Trophoblast cell (in vitro differentiated cells and primary cell): ENCODE measurements at regions not wholly inside any gene's neighbourhood (a gene's known extent, or its start where the extent isn't known, plus 50 kb on each side); places are given as distances from the start of the nearest gene placed in this dataset.

ENCODE experiments used
- DNase-seq, 2 donors: peaks; one replicate each; pipeline ENCODE4 v3.0.0-alpha.2; 2016
- H2AFZ ChIP-seq: 2 replicates; pipeline ENCODE4 v1.6.1; 2013; ENCODE audit warnings: low read length, moderate library complexity, mild to moderate bottlenecking; ENCODE audit not compliant: insufficient read depth, poor library complexity
- H2AK5ac ChIP-seq: 2 replicates; pipeline ENCODE4 v1.6.1; 2013; ENCODE audit warnings: mild to moderate bottlenecking, low read length
- H2BK120ac ChIP-seq: 2 replicates; pipeline ENCODE4 v1.6.1; 2013; ENCODE audit warnings: low read length, mild to moderate bottlenecking, moderate library complexity; ENCODE audit not compliant: insufficient read depth, poor library complexity
- H2BK12ac ChIP-seq: 2 replicates; pipeline ENCODE4 v1.6.1; 2013; ENCODE audit warnings: mild to moderate bottlenecking, low read length, moderate library complexity
- H2BK5ac ChIP-seq: 2 replicates; pipeline ENCODE4 v1.6.1; 2013; ENCODE audit warnings: low read length, low read depth, moderate library complexity, mild to moderate bottlenecking; ENCODE audit not compliant: poor library complexity
- H3K14ac ChIP-seq: 2 replicates; pipeline ENCODE4 v1.6.1; 2013; ENCODE audit warnings: mild to moderate bottlenecking, low read length
- H3K18ac ChIP-seq: 2 replicates; pipeline ENCODE4 v1.6.1; 2013; ENCODE audit warnings: mild to moderate bottlenecking, low read length
- H3K23ac ChIP-seq: 2 replicates; pipeline ENCODE4 v1.6.1; 2013; ENCODE audit warnings: low read length
- H3K27ac ChIP-seq: 2 replicates; pipeline ENCODE4 v1.5.1; 2013; ENCODE audit warnings: low read depth, mild to moderate bottlenecking, inconsistent platforms, low read length, moderate library complexity
- H3K27me3 ChIP-seq: 2 replicates; pipeline ENCODE4 v1.6.1; 2013; ENCODE audit warnings: inconsistent platforms, mild to moderate bottlenecking, low read length, moderate library complexity; ENCODE audit not compliant: insufficient read depth
- H3K36me3 ChIP-seq, 2 experiments: 1 replicate in 1 of 2; 2 replicates in 1 of 2; pipeline ENCODE4 v1.6.1; 2013; ENCODE audit warnings: low read length in 2 of 2, mild to moderate bottlenecking in 2 of 2, moderate library complexity in 1 of 2; ENCODE audit not compliant: insufficient read depth in 2 of 2, control insufficient read depth in 1 of 2
- H3K4ac ChIP-seq: 2 replicates; pipeline ENCODE4 v1.6.1; 2013; ENCODE audit warnings: low read depth, mild to moderate bottlenecking, low read length, moderate library complexity
- H3K4me1 ChIP-seq, 2 experiments: 1 replicate in 1 of 2; 2 replicates in 1 of 2; pipeline ENCODE4 v1.6.1; 2013; ENCODE audit warnings: low read length in 2 of 2, mild to moderate bottlenecking in 2 of 2, moderate library complexity in 1 of 2; ENCODE audit not compliant: insufficient read depth in 2 of 2, control insufficient read depth in 1 of 2
- H3K4me2 ChIP-seq: 2 replicates; pipeline ENCODE4 v1.6.1; 2013; ENCODE audit warnings: inconsistent platforms, mild to moderate bottlenecking, low read length, moderate library complexity
- H3K4me3 ChIP-seq: 2 replicates; pipeline ENCODE4 v1.5.1; 2013; ENCODE audit warnings: mild to moderate bottlenecking, low read depth, low read length, inconsistent platforms
- H3K79me1 ChIP-seq: one replicate; pipeline ENCODE4 v1.6.1; 2013; ENCODE audit warnings: low read length
- H3K79me2 ChIP-seq: 2 replicates; pipeline ENCODE4 v1.6.1; 2013; ENCODE audit warnings: low read length, mild to moderate bottlenecking; ENCODE audit not compliant: control insufficient read depth, insufficient read depth, poor library complexity
- H3K9ac ChIP-seq: 2 replicates; pipeline ENCODE4 v1.6.1; 2013; ENCODE audit warnings: mild to moderate bottlenecking, low read length
- H3K9me3 ChIP-seq: 2 replicates; pipeline ENCODE4 v1.6.1; 2013; ENCODE audit warnings: low read depth, mild to moderate bottlenecking, control low read depth, inconsistent platforms, low read length; ENCODE audit not compliant: insufficient read depth
- H4K12ac ChIP-seq: 2 replicates; pipeline ENCODE4 v1.6.1; 2013; ENCODE audit warnings: low read depth, mild to moderate bottlenecking, low read length, moderate library complexity
- H4K8ac ChIP-seq: 2 replicates; pipeline ENCODE4 v1.6.1; 2013; ENCODE audit warnings: low read depth, mild to moderate bottlenecking, low read length, moderate library complexity
- H4K91ac ChIP-seq: one replicate; pipeline ENCODE4 v1.6.1; 2013; ENCODE audit warnings: low read depth, mild to moderate bottlenecking, low read length, moderate library complexity
- WGBS: extraction: QIAGEN DNeasy Blood & Tissue Kit; methylation state at CpG from one replicate; pipeline ENCODE4 v1.1.7; 2013; ENCODE audit warnings: missing lambda C conversion rate; ENCODE audit not compliant: insufficient read length, insufficient coverage; ENCODE audit errors: extremely low coverage; 5-methylcytosine and 5-hydroxymethylcytosine counted together

DNA sequence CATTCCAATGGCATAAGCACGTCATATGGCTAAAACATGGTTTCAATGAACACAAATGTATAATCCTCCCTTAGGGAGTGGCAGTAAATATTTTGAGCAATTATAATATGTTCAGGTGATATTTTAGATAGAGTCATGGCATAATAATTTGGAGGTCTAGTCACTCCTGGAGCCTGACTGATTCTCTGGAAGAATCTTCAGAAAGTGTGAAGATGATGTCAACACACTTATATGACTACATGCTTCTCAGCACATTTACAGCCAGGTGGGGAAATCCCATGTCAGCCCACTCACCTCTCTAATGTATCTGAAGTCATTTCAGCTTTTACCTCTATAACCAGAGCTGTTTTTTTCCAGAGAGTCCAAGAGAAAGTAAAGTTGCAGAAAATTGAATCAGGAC is 474.8 kb downstream of the SHISA9 start:
- Histone ChIP-seq H4K12ac (no peak overlapping the region), H3K14ac (no peak overlapping the region), H3K27me3 (no peaks in the 10 kb centered on the region), H3K9me3 (no peaks in the 10 kb centered on the region), H2BK120ac (no peak overlapping the region), H3K9ac (no peak overlapping the region), H2BK12ac (no peak overlapping the region), H3K27ac (no peak overlapping the region), H4K91ac (no peak overlapping the region), H3K79me2 (no peaks in the 10 kb centered on the region), H3K36me3 (no peaks in the 10 kb centered on the region), H3K18ac (no peak overlapping the region), H2AFZ (no peak overlapping the region), H3K4me2 (no peak overlapping the region), H4K8ac (no peak overlapping the region), H3K23ac (no peak overlapping the region), H3K4me3 (no peak overlapping the region), H2BK5ac (no peak overlapping the region), H3K79me1 (no peaks in the 10 kb centered on the region), H3K4ac (no peak overlapping the region), H2AK5ac (no peak overlapping the region), H3K4me1 (no peaks in the 10 kb centered on the region)
- no CpG with 5 or more reads among the region's 1 CpG for WGBS
- no peak for DNase-seq

DNA sequence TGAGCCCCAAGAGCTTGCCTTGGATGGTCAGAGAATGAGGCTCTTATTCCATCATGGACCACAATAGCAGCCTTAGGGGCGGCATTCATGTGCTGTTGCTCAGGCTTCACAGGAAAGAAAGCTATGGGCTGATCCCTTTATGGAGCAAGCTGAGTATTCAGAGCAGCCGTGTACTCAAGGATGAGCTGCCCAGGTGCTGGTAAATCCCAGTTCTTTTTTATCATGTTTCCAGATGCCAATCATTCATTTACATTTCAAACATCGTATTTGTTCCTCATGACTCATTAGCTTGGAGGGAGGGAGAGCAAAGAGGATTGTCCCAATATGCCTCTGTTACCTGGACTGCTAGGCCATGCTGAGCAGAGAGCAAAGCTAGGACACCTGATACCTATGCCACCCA is 475.7 kb downstream of the SHISA9 start:
- Histone ChIP-seq H2AFZ (no peak overlapping the region), H4K12ac (no peak overlapping the region), H3K79me2 (no peaks in the 10 kb centered on the region), H2BK120ac (no peak overlapping the region), H3K4ac (no peak overlapping the region), H3K18ac (no peak overlapping the region), H3K27ac (no peak overlapping the region), H3K4me2 (no peak overlapping the region), H4K8ac (no peak overlapping the region), H3K36me3 (no peaks in the 10 kb centered on the region), H2BK5ac (no peak overlapping the region), H3K4me1 (no peaks in the 10 kb centered on the region), H3K23ac (no peak overlapping the region), H3K4me3 (no peak overlapping the region), H4K91ac (no peak overlapping the region), H3K14ac (no peak overlapping the region), H2BK12ac (no peak overlapping the region), H3K9ac (no peak overlapping the region), H3K9me3 (no peaks in the 10 kb centered on the region), H3K79me1 (no peaks in the 10 kb centered on the region), H3K27me3 (no peaks in the 10 kb centered on the region), H2AK5ac (no peak overlapping the region)
- WGBS: no CpG with 5 or more reads among the region's 3 CpGs
- no peak for DNase-seq

DNA sequence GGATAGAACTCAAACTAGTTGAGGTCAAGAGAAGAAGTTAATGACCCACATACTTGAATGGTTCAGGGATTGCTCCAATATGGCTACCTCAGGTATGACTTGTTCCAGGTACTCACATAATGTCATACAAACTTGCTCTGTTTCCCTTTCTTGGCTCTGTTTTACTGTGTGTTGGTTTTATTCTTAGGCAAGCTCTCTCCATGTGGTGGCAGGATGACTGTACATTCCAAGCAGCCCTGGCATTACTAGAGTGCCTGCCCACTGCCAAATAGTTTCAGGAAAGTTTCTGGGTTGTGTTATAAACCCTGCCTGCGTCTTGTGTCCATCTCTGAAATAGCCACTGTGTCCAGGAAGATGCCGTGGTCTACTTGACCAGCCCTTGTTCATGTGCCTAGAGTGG is 476.8 kb downstream of the SHISA9 start:
- no peak overlapping the region for H4K12ac ChIP-seq
- no peaks in the 10 kb centered on the region for H3K79me1 ChIP-seq
- no peaks in the 10 kb centered on the region for H3K36me3 ChIP-seq
- no peak for DNase-seq
- H2BK5ac ChIP-seq: no peak overlapping the region
- no peak overlapping the region for H4K8ac ChIP-seq
- no peak overlapping the region for H3K23ac ChIP-seq
- no peak overlapping the region for H4K91ac ChIP-seq
- no peak overlapping the region for H3K4me2 ChIP-seq
- H3K79me2 ChIP-seq: no peaks in the 10 kb centered on the region
- H3K27ac ChIP-seq: no peak overlapping the region
- no peaks in the 10 kb centered on the region for H3K9me3 ChIP-seq
- H3K9ac ChIP-seq: no peak overlapping the region
- no peak overlapping the region for H3K14ac ChIP-seq
- WGBS: no CpG with 5 or more reads among the region's 2 CpGs
- no peak overlapping the region for H2AK5ac ChIP-seq
- no peaks in the 10 kb centered on the region for H3K4me1 ChIP-seq
- no peak overlapping the region for H3K18ac ChIP-seq
- no peak overlapping the region for H2BK120ac ChIP-seq
- no peak overlapping the region for H2BK12ac ChIP-seq
- H3K4me3 ChIP-seq: no peak overlapping the region
- no peak overlapping the region for H2AFZ ChIP-seq
- no peaks in the 10 kb centered on the region for H3K27me3 ChIP-seq
- H3K4ac ChIP-seq: no peak overlapping the region

DNA sequence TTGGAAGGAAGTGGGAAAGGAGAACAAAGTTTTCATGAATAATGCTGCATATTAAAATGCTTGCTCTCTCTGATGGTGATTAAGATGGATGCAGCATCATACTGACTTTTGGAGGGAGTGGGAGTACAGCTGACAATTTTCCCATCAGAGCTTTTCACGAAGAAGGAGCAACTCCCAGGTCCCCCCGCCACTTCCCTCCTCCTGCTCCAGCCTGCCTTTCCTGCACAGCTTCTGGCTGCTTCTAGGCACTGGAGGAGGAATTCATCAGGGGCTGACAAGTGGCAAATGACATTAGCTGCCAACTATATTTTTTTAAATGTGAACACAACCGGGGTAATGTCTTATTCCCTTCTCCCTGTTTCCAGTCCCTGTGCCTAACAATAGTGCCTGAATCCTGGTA is 477.9 kb downstream of the SHISA9 start:
- Histone ChIP-seq H4K91ac (no peak overlapping the region), H3K14ac (no peak overlapping the region), H3K4me2 (no peak overlapping the region), H4K8ac (no peak overlapping the region), H3K23ac (no peak overlapping the region), H3K79me2 (no peaks in the 10 kb centered on the region), H3K9ac (no peak overlapping the region), H3K4ac (no peak overlapping the region), H4K12ac (no peak overlapping the region), H2BK12ac (no peak overlapping the region), H3K36me3 (no peaks in the 10 kb centered on the region), H3K18ac (no peak overlapping the region), H3K27me3 (no peaks in the 10 kb centered on the region), H2AK5ac (no peak overlapping the region), H3K4me3 (no peak overlapping the region), H2BK5ac (no peak overlapping the region), H2BK120ac (no peak overlapping the region), H3K9me3 (no peaks in the 10 kb centered on the region), H2AFZ (no peak overlapping the region), H3K79me1 (no peaks in the 10 kb centered on the region), H3K4me1 (no peaks in the 10 kb centered on the region), H3K27ac (no peak overlapping the region)
- DNase-seq: no peak
- no CpG with 5 or more reads among the region's 3 CpGs for WGBS
